Endothelial cell of umbilical vein (primary cell): ENCODE measurements at regions not wholly inside any gene's neighbourhood (a gene's known extent, or its start where the extent isn't known, plus 50 kb on each side); places are given as distances from the start of the nearest gene placed in this dataset.

Source experiments
- BruUV-seq: library from RNA; stranded (reverse); fragments of 400-500 nt; replicated peaks from 2 replicates; lab custom pipeline; 2021; lab: Mats Ljungman, UMichigan
- CTCF ChIA-PET: fragments of 300-600, 350-600 bp; sonication (Branson Sonifier 250); formaldehyde crosslinking; loops from one replicate; lab custom pipeline; 2021; ENCODE audit warnings: antibody characterized with exemption, inconsistent platforms; lab: Charles Lee
- POLR2A ChIA-PET: fragments of 300-600, 350-600 bp; sonication (Branson Sonifier 250); formaldehyde crosslinking; loops from one replicate; lab custom pipeline; 2021; ENCODE audit warnings: antibody characterized with exemption, inconsistent platforms; lab: Charles Lee
- DNase-seq: peaks from one replicate; pipeline ENCODE4 v3.0.0-alpha.2; 2011; ENCODE audit warnings: low read depth, low spot score
- FAIRE-seq: peaks from 2 replicates; lab custom pipeline; 2011; peaks lifted over from hg19 to GRCh38; lab: Jason Lieb, UNC
- H2AFZ ChIP-seq: 2 replicates; pipeline ENCODE4 v1.6.0; 2012; ENCODE audit warnings: low read depth, low read length, control low read depth, inconsistent platforms
- H3K27ac ChIP-seq: 2 replicates; pipeline ENCODE4 v1.5.1; 2011; ENCODE audit warnings: low read depth, mild to moderate bottlenecking, control low read depth, low read length, moderate library complexity; ENCODE audit not compliant: insufficient read depth
- H3K27me3 ChIP-seq, 2 experiments: 2 replicates each; pipeline versions ENCODE4 v1.6.0 to v1.6.1; 2011; ENCODE audit warnings: low read length in 2 of 2, mixed read lengths in 1 of 2; ENCODE audit not compliant: control insufficient read depth in 2 of 2, insufficient read depth in 2 of 2
- H3K36me3 ChIP-seq, 2 experiments: 2 replicates in 1 of 2; 3 replicates in 1 of 2; pipeline ENCODE4 v1.5.1; 2011; ENCODE audit warnings: low read length in 2 of 2, mild to moderate bottlenecking in 1 of 2, moderate library complexity in 1 of 2; ENCODE audit not compliant: control insufficient read depth in 2 of 2, insufficient read depth in 2 of 2; ENCODE audit errors: extremely low read depth in 1 of 2
- H3K4me1 ChIP-seq: 3 replicates; pipeline ENCODE4 v1.5.1; 2011; ENCODE audit warnings: mild to moderate bottlenecking, low read length; ENCODE audit not compliant: control insufficient read depth, insufficient read depth; ENCODE audit errors: extremely low read depth
- H3K4me2 ChIP-seq: 2 replicates; pipeline ENCODE4 v1.6.1; 2011; ENCODE audit warnings: low read length, control low read depth, mixed read lengths; ENCODE audit not compliant: insufficient read depth
- H3K4me3 ChIP-seq, 3 experiments: fragments of 200-600 bp in 1 of 3; sonication (generic), shearing (Covaris generic) in 1 of 3; replicated peaks in 1 of 3; 2 replicates each; pipeline ENCODE4 v1.5.1; 2011 to 2016; ENCODE audit warnings: control low read depth in 3 of 3, low read length in 3 of 3, mild to moderate bottlenecking in 2 of 3, inconsistent platforms in 1 of 3, low read depth in 1 of 3, moderate library complexity in 1 of 3; ENCODE audit not compliant: insufficient read depth in 1 of 3
- H3K79me2 ChIP-seq: 2 replicates; pipeline ENCODE4 v1.6.0; 2012; ENCODE audit warnings: low read length, inconsistent platforms; ENCODE audit not compliant: control insufficient read depth, insufficient read depth
- H3K9ac ChIP-seq: replicated peaks from 2 replicates; pipeline ENCODE3; 2011; ENCODE audit warnings: low read length, control low read depth; ENCODE audit not compliant: insufficient read depth; ENCODE audit errors: extremely low read depth
- H3K9me1 ChIP-seq: replicated peaks from 3 replicates; pipeline ENCODE4 v1.6.0; 2011; ENCODE audit warnings: mild to moderate bottlenecking, low read length; ENCODE audit not compliant: control insufficient read depth, insufficient read depth; ENCODE audit errors: extremely low read depth
- H3K9me3 ChIP-seq: replicated peaks from 2 replicates; pipeline ENCODE4 v1.5.1; 2012; ENCODE audit warnings: low read length, inconsistent platforms; ENCODE audit not compliant: control insufficient read depth, insufficient read depth
- H4K20me1 ChIP-seq: replicated peaks from 2 replicates; pipeline ENCODE3; 2011; ENCODE audit warnings: mild to moderate bottlenecking, low read length; ENCODE audit not compliant: control insufficient read depth, insufficient read depth; ENCODE audit errors: extremely low read depth
- EZH2 ChIP-seq: IDR thresholded peaks from 2 replicates; pipeline ENCODE4 v1.6.1; 2012; ENCODE audit warnings: borderline replicate concordance, low read depth, mild to moderate bottlenecking, moderate library complexity, low read length, inconsistent platforms; ENCODE audit not compliant: severe bottlenecking
- FOS ChIP-seq: IDR thresholded peaks from 2 replicates; pipeline ENCODE4 v1.6.1; 2011; ENCODE audit warnings: mild to moderate bottlenecking, low read length, moderate library complexity, borderline replicate concordance; ENCODE audit not compliant: insufficient read depth
- MYC ChIP-seq: IDR thresholded peaks from one replicate; pipeline ENCODE4 v1.6.1; 2011; ENCODE audit warnings: mild to moderate bottlenecking, low read depth, low read length
- POLR2AphosphoS5 ChIP-seq: IDR thresholded peaks from 2 replicates; pipeline ENCODE4 v1.6.1; 2012; ENCODE audit warnings: low read depth, mild to moderate bottlenecking, control low read depth, low read length, moderate library complexity; ENCODE audit not compliant: insufficient read depth
- dilution Hi-C: fragments of 300-500 bp; cut with MboI; formaldehyde crosslinking; loops from one replicate; pipeline ENCODE4 v1.15.0; 2019; ENCODE audit warnings: low sequenced_read_pairs; ENCODE audit not compliant: extremely low pct_ligation_motif_present
- intact Hi-C: fragments of 100-400 bp; cut with micrococcal nuclease; formaldehyde crosslinking; loops from one replicate; pipeline ENCODE4 v1.10.0; 2022
- TF ChIP-seq, protein P1 (sequence below), 2 donors: IDR thresholded peaks; 1 replicate in 1 of 2; 2 replicates in 1 of 2; pipeline ENCODE4 v1.5.1; 2011; ENCODE audit warnings: low read length in 2 of 2, mild to moderate bottlenecking in 2 of 2, moderate library complexity in 2 of 2, control low read depth in 1 of 2, inconsistent platforms in 1 of 2, low read depth in 1 of 2; ENCODE audit not compliant: insufficient read depth in 1 of 2; ENCODE audit errors: extremely low read depth in 1 of 2

DNA sequence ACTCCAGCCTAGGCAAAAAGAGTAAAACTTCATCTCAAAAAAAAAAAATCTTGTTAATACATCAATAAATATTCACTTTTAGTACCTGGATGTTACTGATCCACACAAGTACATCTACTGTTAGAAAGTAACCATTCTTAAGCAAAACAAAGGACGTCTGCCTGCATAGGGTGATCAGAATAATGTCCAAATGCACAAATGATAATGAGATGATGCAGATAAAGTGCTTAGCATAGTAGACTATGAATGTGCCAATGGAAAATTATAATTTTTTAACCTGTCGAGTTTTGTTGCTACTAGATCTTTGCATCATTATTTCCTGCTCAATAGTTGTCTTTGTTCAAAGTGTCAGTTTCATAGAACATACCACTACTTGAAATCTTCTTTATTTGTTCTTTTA is 109.6 kb upstream of the IMMP2L start:
- no peak for TF ChIP-seq EZH2
- no peak overlapping the region for H2AFZ ChIP-seq
- dilution Hi-C loops (no loop called here), intact Hi-C loops (no loop called here)
- H3K9ac ChIP-seq: no peak overlapping the region
- no peak for FAIRE-seq
- no peaks in the 10 kb centered on the region for H3K36me3 ChIP-seq
- no TSS peak for BruUV-seq
- H3K27ac ChIP-seq: no peak overlapping the region
- DNase-seq: no peak
- H3K4me3 ChIP-seq: no peak overlapping the region
- H3K4me1 ChIP-seq: no peaks in the 10 kb centered on the region
- H3K4me2 ChIP-seq: no peak overlapping the region
- peaks cover 0 to 2% of the 10 kb centered on the region in 2 experiments for H3K27me3 ChIP-seq
- H3K9me1 ChIP-seq: no peaks in the 10 kb centered on the region
- H4K20me1 ChIP-seq: no peaks in the 10 kb centered on the region
- ChIA-PET CTCF (no interaction called here), POLR2A (no interaction called here)
- H3K79me2 ChIP-seq: no peaks in the 10 kb centered on the region
- H3K9me3 ChIP-seq: no peaks in the 10 kb centered on the region

DNA sequence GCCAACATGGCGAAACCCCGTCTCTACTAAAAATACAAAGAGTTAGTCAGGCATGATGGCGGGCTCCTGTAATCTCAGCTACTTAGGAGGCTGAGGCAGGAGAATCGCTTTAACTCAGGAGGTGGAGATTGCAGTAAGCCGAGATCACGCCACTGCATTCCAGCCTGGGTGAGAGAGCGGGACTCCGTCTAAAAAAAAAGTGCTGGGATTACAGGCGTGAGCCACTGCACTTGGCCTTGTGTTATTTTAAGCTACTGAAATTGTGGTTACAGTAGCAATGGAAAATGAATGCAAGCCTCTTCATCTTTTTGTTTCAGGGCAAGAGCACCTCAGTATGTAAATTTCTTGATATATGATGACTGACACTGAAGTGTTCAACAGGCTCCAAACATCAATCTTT is 106.4 kb upstream of the IMMP2L start:
- Histone ChIP-seq H3K9ac (no peak overlapping the region), H3K9me3 (no peaks in the 10 kb centered on the region), H2AFZ (no peak overlapping the region), H3K4me1 (no peaks in the 10 kb centered on the region), H3K27me3 (peaks cover 0 to 1% of the 10 kb centered on the region in 2 experiments), H3K4me2 (no peak overlapping the region), H3K27ac (no peak overlapping the region), H3K36me3 (no peaks in the 10 kb centered on the region), H3K4me3 (no peak overlapping the region), H3K9me1 (no peaks in the 10 kb centered on the region), H3K79me2 (no peaks in the 10 kb centered on the region), H4K20me1 (no peaks in the 10 kb centered on the region)
- no peak for TF ChIP-seq POLR2AphosphoS5
- TF ChIP-seq FOS: no peak
- no peak for TF ChIP-seq MYC
- TF ChIP-seq, protein P1, sequence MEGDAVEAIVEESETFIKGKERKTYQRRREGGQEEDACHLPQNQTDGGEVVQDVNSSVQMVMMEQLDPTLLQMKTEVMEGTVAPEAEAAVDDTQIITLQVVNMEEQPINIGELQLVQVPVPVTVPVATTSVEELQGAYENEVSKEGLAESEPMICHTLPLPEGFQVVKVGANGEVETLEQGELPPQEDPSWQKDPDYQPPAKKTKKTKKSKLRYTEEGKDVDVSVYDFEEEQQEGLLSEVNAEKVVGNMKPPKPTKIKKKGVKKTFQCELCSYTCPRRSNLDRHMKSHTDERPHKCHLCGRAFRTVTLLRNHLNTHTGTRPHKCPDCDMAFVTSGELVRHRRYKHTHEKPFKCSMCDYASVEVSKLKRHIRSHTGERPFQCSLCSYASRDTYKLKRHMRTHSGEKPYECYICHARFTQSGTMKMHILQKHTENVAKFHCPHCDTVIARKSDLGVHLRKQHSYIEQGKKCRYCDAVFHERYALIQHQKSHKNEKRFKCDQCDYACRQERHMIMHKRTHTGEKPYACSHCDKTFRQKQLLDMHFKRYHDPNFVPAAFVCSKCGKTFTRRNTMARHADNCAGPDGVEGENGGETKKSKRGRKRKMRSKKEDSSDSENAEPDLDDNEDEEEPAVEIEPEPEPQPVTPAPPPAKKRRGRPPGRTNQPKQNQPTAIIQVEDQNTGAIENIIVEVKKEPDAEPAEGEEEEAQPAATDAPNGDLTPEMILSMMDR (IDR thresholded peaks at IDR 0.05; ENCODE audit: extremely low read depth in 1 of 2, insufficient read depth in 1 of 2, low read depth in 1 of 2, low read length in 2 of 2): no peak
- no TSS peak for BruUV-seq
- dilution Hi-C loops (no loop called here), intact Hi-C loops (no loop called here)
- no peak for FAIRE-seq
- POLR2A ChIA-PET: no interaction called here
- DNase-seq: no peak
- CTCF ChIA-PET: no interaction called here
